SU-DHL-6 (cell line): ENCODE measurements at regions not wholly inside any gene's neighbourhood (a gene's known extent, or its start where the extent isn't known, plus 50 kb on each side); places are given as distances from the start of the nearest gene placed in this dataset.

Experiments
- H2AFZ ChIP-seq: fragments of 200-600 bp; sonication (generic); 2 replicates; pipeline ENCODE4 v1.6.1; 2014; ENCODE audit warnings: low read depth, mild to moderate bottlenecking, moderate library complexity, mixed read lengths, antibody characterized with exemption, low read length; ENCODE audit not compliant: severe bottlenecking
- H3F3A ChIP-seq: fragments of 200-600 bp; shearing (Covaris generic); 2 replicates; pipeline ENCODE4 v1.6.0; 2016; ENCODE audit warnings: antibody characterized with exemption, mild to moderate bottlenecking; ENCODE audit not compliant: insufficient read depth
- H3K27ac ChIP-seq: fragments of 200-600 bp; sonication (generic); 2 replicates; pipeline ENCODE4 v1.5.1; 2016; ENCODE audit warnings: low read depth, mild to moderate bottlenecking, low read length, moderate library complexity, mixed read lengths
- H3K27me3 ChIP-seq: fragments of 200-600 bp; sonication (generic), shearing (Covaris generic); 2 replicates; pipeline ENCODE4 v1.6.0; 2014; ENCODE audit warnings: mild to moderate bottlenecking, low read length
- H3K36me3 ChIP-seq: fragments of 200-600 bp; sonication (generic); 2 replicates; pipeline ENCODE4 v1.6.1; 2014; ENCODE audit warnings: mild to moderate bottlenecking, low read length, mixed read lengths
- H3K4me2 ChIP-seq: fragments of 300-600, 200-600 bp; shearing (Covaris generic), sonication (generic); 2 replicates; pipeline ENCODE4 v1.6.0; 2014; ENCODE audit warnings: low read length, low read depth, mild to moderate bottlenecking; ENCODE audit not compliant: poor library complexity, severe bottlenecking
- H3K4me3 ChIP-seq: fragments of 200-600 bp; sonication (generic); 2 replicates; pipeline ENCODE4 v1.5.1; 2014; ENCODE audit warnings: antibody characterized with exemption, low read length, mild to moderate bottlenecking, mixed read lengths; ENCODE audit not compliant: insufficient read depth, poor library complexity, severe bottlenecking
- H3K79me2 ChIP-seq: fragments of 200-600 bp; sonication (generic); 2 replicates; pipeline ENCODE4 v1.6.1; 2014; ENCODE audit warnings: mild to moderate bottlenecking, low read length, moderate library complexity; ENCODE audit not compliant: insufficient read depth
- H3K9ac ChIP-seq: fragments of 200-600 bp; sonication (generic); 2 replicates; pipeline ENCODE4 v1.7.0; 2014; ENCODE audit warnings: mild to moderate bottlenecking, low read length
- H3K9me2 ChIP-seq: fragments of 200-600 bp; sonication (generic); replicated peaks from 2 replicates; pipeline ENCODE4 v1.6.1; 2014; ENCODE audit warnings: low read length; ENCODE audit not compliant: insufficient read depth
- H3K9me3 ChIP-seq: fragments of 200-600 bp; sonication (generic); 2 replicates; pipeline ENCODE4 v1.6.1; 2014; ENCODE audit warnings: low read length, mixed read lengths; ENCODE audit not compliant: insufficient read depth
- H4K20me1 ChIP-seq: fragments of 200-600 bp; sonication (generic); 2 replicates; pipeline ENCODE4 v1.6.1; 2014; ENCODE audit warnings: low read depth, mild to moderate bottlenecking, antibody characterized with exemption, low read length, moderate library complexity, mixed read lengths
- EZH2phosphoT487 ChIP-seq: fragments of 200-600 bp; sonication (generic), shearing (Covaris generic); conservative IDR thresholded peaks from 2 replicates; pipeline ENCODE4 v1.6.1; 2018; ENCODE audit warnings: mild to moderate bottlenecking, antibody characterized with exemption, low read length, moderate library complexity, mixed read lengths
- TF ChIP-seq, protein P1 (sequence below): fragments of 200-600 bp; sonication (generic); IDR thresholded peaks from one replicate; pipeline ENCODE4 v1.5.1; 2017; ENCODE audit warnings: antibody characterized with exemption, mild to moderate bottlenecking, low read length, moderate library complexity; ENCODE audit not compliant: insufficient read depth, poor library complexity, severe bottlenecking

DNA sequence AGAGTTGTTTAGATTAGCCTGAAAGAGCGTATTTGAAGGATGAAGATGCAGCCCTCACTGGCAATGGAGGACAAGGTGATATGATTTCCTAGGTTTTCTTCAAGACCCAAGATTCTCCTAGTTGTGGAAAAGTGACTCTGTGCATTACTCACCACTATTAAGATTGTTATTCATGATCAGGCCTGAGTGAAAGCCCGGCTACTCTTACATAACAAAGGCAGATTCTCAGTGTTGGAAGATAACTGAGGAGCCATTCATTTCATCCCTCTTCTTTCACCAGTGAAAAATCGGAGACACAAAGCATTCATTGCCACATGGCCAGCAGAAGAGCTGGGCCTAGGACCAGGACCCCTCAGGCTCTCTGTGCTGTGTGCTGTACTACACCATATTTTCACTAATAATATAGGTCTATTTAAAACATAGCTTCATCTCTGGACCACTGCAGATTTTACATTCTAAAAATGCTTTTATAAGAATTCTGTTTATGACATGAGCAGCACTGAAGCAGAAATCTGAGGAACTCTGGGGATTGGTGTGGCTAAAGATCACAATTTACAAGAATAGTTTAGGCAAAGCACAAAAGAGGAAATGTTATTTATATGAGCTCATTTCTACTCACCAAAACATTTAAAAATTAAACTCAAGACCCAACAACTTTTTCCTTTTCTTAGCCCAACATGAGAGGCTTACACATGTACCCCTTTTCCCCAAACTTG, 181.9 kb upstream of the CCN2 start:
- H3K79me2 ChIP-seq, result no peaks in the 10 kb centered on the region

DNA sequence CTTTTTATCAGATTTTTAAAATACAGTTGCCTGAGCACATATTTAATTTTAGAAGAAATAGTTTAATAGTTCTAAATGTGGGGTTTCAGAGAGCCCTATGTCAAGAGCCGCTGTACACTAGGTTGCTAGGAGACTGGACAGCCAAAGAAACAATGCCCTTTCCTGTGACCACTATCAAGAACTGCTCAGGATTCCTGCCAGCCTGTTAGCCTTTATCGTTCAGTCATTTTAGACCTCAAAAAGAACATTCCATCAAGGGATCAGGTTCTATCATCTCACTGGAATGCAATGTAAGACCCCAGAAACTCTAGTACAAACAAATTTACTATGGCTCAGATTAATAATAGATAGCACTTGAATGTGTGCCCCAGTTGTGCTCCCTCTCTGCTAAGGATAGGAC, 181.2 kb upstream of the CCN2 start:
- H4K20me1 ChIP-seq, result no peaks in the 10 kb centered on the region
- no peaks in the 10 kb centered on the region for H3K36me3 ChIP-seq
- H3K79me2 ChIP-seq, result no peaks in the 10 kb centered on the region
- H3K9ac ChIP-seq, result no peak overlapping the region
- no peak overlapping the region for H2AFZ ChIP-seq
- no peak overlapping the region for H3K27ac ChIP-seq
- no peak for TF ChIP-seq EZH2phosphoT487
- TF ChIP-seq, protein P1, sequence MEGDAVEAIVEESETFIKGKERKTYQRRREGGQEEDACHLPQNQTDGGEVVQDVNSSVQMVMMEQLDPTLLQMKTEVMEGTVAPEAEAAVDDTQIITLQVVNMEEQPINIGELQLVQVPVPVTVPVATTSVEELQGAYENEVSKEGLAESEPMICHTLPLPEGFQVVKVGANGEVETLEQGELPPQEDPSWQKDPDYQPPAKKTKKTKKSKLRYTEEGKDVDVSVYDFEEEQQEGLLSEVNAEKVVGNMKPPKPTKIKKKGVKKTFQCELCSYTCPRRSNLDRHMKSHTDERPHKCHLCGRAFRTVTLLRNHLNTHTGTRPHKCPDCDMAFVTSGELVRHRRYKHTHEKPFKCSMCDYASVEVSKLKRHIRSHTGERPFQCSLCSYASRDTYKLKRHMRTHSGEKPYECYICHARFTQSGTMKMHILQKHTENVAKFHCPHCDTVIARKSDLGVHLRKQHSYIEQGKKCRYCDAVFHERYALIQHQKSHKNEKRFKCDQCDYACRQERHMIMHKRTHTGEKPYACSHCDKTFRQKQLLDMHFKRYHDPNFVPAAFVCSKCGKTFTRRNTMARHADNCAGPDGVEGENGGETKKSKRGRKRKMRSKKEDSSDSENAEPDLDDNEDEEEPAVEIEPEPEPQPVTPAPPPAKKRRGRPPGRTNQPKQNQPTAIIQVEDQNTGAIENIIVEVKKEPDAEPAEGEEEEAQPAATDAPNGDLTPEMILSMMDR, result no peak
- no peaks in the 10 kb centered on the region for H3K9me3 ChIP-seq
- H3K4me3 ChIP-seq, result no peak overlapping the region
- no peaks in the 10 kb centered on the region for H3K9me2 ChIP-seq
- H3K27me3 ChIP-seq, result no peaks in the 10 kb centered on the region
- no peak overlapping the region for H3K4me2 ChIP-seq
- no peaks in the 10 kb centered on the region for H3F3A ChIP-seq

More for the DNA sequence above, 181.9 kb upstream of the CCN2 start:
- no peak overlapping the region for H3K27ac ChIP-seq
- no peaks in the 10 kb centered on the region for H3K27me3 ChIP-seq
- H3K9me2 ChIP-seq, result no peaks in the 10 kb centered on the region
- H3K4me3 ChIP-seq, result no peak overlapping the region
- no peaks in the 10 kb centered on the region for H3K36me3 ChIP-seq
- no peaks in the 10 kb centered on the region for H3F3A ChIP-seq
- no peak overlapping the region for H2AFZ ChIP-seq
- H3K4me2 ChIP-seq, result no peak overlapping the region
- TF ChIP-seq, protein P1, result no peak
- no peak for TF ChIP-seq EZH2phosphoT487
- no peak overlapping the region for H3K9ac ChIP-seq
- H3K9me3 ChIP-seq, result no peaks in the 10 kb centered on the region
- H4K20me1 ChIP-seq, result no peaks in the 10 kb centered on the region

- Histone ChIP-seq H3K9me2 (no peaks in the 10 kb centered on the region), H3K4me2 (no peak overlapping the region), H4K20me1 (no peaks in the 10 kb centered on the region), H2AFZ (no peak overlapping the region), H3K9me3 (no peaks in the 10 kb centered on the region), H3K36me3 (no peaks in the 10 kb centered on the region), H3K79me2 (no peaks in the 10 kb centered on the region), H3K27me3 (no peaks in the 10 kb centered on the region), H3K4me3 (no peak overlapping the region), H3K27ac (no peak overlapping the region), H3K9ac (no peak overlapping the region), H3F3A (no peaks in the 10 kb centered on the region)
- TF ChIP-seq, protein P1, result no peak
- TF ChIP-seq EZH2phosphoT487, result no peak
Observed at GRCh38 chr6:132131758-132132157, 180.6 kb upstream of the CCN2 start.
